ENCODE measurements at regions not wholly inside any gene's neighbourhood (a gene's known extent, or its start where the extent isn't known, plus 50 kb on each side); places are given as distances from the start of the nearest gene placed in this dataset.

- Histone ChIP-seq H3K9me3 (replicated peaks in 1 of 2; ENCODE audit: control insufficient read depth in 2 of 2, insufficient read depth in 1 of 2, low read depth in 1 of 2, low read length in 2 of 2) (peaks cover 0 to 5% of the 10 kb centered on the region in 2 donors), H3K4me3 (ENCODE audit: low read length in 2 of 2) (no peak overlapping the region), H3K36me3 (replicated peaks in 1 of 2; ENCODE audit: control insufficient read depth in 2 of 2, insufficient read depth in 2 of 2, low read length in 2 of 2) (no peaks in the 10 kb centered on the region), H2BK12ac (ENCODE audit: low read length) (no peak overlapping the region), H3K4me2 (ENCODE audit: insufficient read depth, low read length, poor library complexity, severe bottlenecking) (no peak overlapping the region), H3K23ac (ENCODE audit: low read depth, low read length, poor library complexity) (no peak overlapping the region), H3K9ac (ENCODE audit: low read depth, low read length, poor library complexity) (no peak overlapping the region), H4K8ac (ENCODE audit: low read depth, low read length) (no peak overlapping the region), H2BK5ac (ENCODE audit: low read length) (no peak overlapping the region), H2BK15ac (ENCODE audit: low read length) (no peak overlapping the region), H2AK5ac (ENCODE audit: low read depth, low read length) (no peak overlapping the region), H3K79me1 (ENCODE audit: low read depth, low read length) (no peaks in the 10 kb centered on the region), H3K4me1 (ENCODE audit: control insufficient read depth in 2 of 2, insufficient read depth in 1 of 2, low read depth in 1 of 2, low read length in 2 of 2) (no peaks in the 10 kb centered on the region), H3K18ac (ENCODE audit: low read length) (no peak overlapping the region), H2BK120ac (ENCODE audit: low read depth, low read length) (no peak overlapping the region), H2AFZ (ENCODE audit: low read length) (no peak overlapping the region), H4K91ac (ENCODE audit: low read depth, low read length, poor library complexity) (no peak overlapping the region), H3K4ac (ENCODE audit: low read length) (no peak overlapping the region), H3K14ac (ENCODE audit: low read length) (no peak overlapping the region), H3K27me3 (ENCODE audit: control insufficient read depth in 3 of 3, insufficient read depth in 3 of 3, low read depth in 1 of 3, low read length in 3 of 3) (peaks cover 0 to 2% (median 0%) of the 10 kb centered on the region in 3 experiments), H3K27ac (replicated peaks; ENCODE audit: low read length) (no peak overlapping the region)
- no CpG with 5 or more reads among the region's 4 CpGs for WGBS, 2 donors (ENCODE audit: extremely low coverage in 2 of 2, insufficient read length in 2 of 2, insufficient replicate concordance in 1 of 2)
- DNase-seq (ENCODE audit: low spot score): no peak
Observed at GRCh38 chr22:48037618-48038017, 1275.2 kb downstream of the TBC1D22A start.

- Histone ChIP-seq H3K79me1 (ENCODE audit: low read depth, low read length) (no peaks in the 10 kb centered on the region), H4K91ac (ENCODE audit: low read depth, low read length, poor library complexity) (no peak overlapping the region), H3K27me3 (ENCODE audit: control insufficient read depth in 3 of 3, insufficient read depth in 3 of 3, low read depth in 1 of 3, low read length in 3 of 3) (no peaks in the 10 kb centered on the region), H3K14ac (ENCODE audit: low read length) (no peak overlapping the region), H3K4me3 (ENCODE audit: low read length in 2 of 2) (no peak overlapping the region), H3K9me3 (replicated peaks in 1 of 2; ENCODE audit: control insufficient read depth in 2 of 2, insufficient read depth in 1 of 2, low read depth in 1 of 2, low read length in 2 of 2) (peaks cover 0 to 4% of the 10 kb centered on the region in 2 donors), H2BK12ac (ENCODE audit: low read length) (no peak overlapping the region), H3K9ac (ENCODE audit: low read depth, low read length, poor library complexity) (no peak overlapping the region), H4K8ac (ENCODE audit: low read depth, low read length) (no peak overlapping the region), H2AFZ (ENCODE audit: low read length) (no peak overlapping the region), H2BK120ac (ENCODE audit: low read depth, low read length) (no peak overlapping the region), H3K27ac (replicated peaks; ENCODE audit: low read length) (no peak overlapping the region), H3K36me3 (replicated peaks in 1 of 2; ENCODE audit: control insufficient read depth in 2 of 2, insufficient read depth in 2 of 2, low read length in 2 of 2) (no peaks in the 10 kb centered on the region), H2BK5ac (ENCODE audit: low read length) (no peak overlapping the region), H3K4me1 (ENCODE audit: control insufficient read depth in 2 of 2, insufficient read depth in 1 of 2, low read depth in 1 of 2, low read length in 2 of 2) (no peaks in the 10 kb centered on the region), H3K4ac (ENCODE audit: low read length) (no peak overlapping the region), H3K18ac (ENCODE audit: low read length) (no peak overlapping the region), H2BK15ac (ENCODE audit: low read length) (no peak overlapping the region), H3K23ac (ENCODE audit: low read depth, low read length, poor library complexity) (no peak overlapping the region), H3K4me2 (ENCODE audit: insufficient read depth, low read length, poor library complexity, severe bottlenecking) (no peak overlapping the region), H2AK5ac (ENCODE audit: low read depth, low read length) (no peak overlapping the region)
- WGBS, 2 donors (ENCODE audit: extremely low coverage in 2 of 2, insufficient read length in 2 of 2, insufficient replicate concordance in 1 of 2): no CpG with 5 or more reads among the region's 12 CpGs
- DNase-seq (ENCODE audit: low spot score): no peak
Observed at GRCh38 chr22:48035897-48036296, 1273.4 kb downstream of the TBC1D22A start.

GRCh38 chr22:48031589-48031988 lies 1269.1 kb downstream of the TBC1D22A start:
- H4K8ac ChIP-seq (ENCODE audit: low read depth, low read length): no peak overlapping the region
- no peak overlapping the region for H2AK5ac ChIP-seq (ENCODE audit: low read depth, low read length)
- no peaks in the 10 kb centered on the region for H3K9me3 ChIP-seq (replicated peaks in 1 of 2; ENCODE audit: control insufficient read depth in 2 of 2, insufficient read depth in 1 of 2, low read depth in 1 of 2, low read length in 2 of 2)
- H2AFZ ChIP-seq (ENCODE audit: low read length): no peak overlapping the region
- no peak overlapping the region for H2BK12ac ChIP-seq (ENCODE audit: low read length)
- no peaks in the 10 kb centered on the region for H3K4me1 ChIP-seq (ENCODE audit: control insufficient read depth in 2 of 2, insufficient read depth in 1 of 2, low read depth in 1 of 2, low read length in 2 of 2)
- H2BK120ac ChIP-seq (ENCODE audit: low read depth, low read length): no peak overlapping the region
- H3K18ac ChIP-seq (ENCODE audit: low read length): no peak overlapping the region
- DNase-seq (ENCODE audit: low spot score): no peak
- no peak overlapping the region for H3K4me2 ChIP-seq (ENCODE audit: insufficient read depth, low read length, poor library complexity, severe bottlenecking)
- H3K14ac ChIP-seq (ENCODE audit: low read length): no peak overlapping the region
- no peaks in the 10 kb centered on the region for H3K36me3 ChIP-seq (replicated peaks in 1 of 2; ENCODE audit: control insufficient read depth in 2 of 2, insufficient read depth in 2 of 2, low read length in 2 of 2)
- no peaks in the 10 kb centered on the region for H3K27me3 ChIP-seq (ENCODE audit: control insufficient read depth in 3 of 3, insufficient read depth in 3 of 3, low read depth in 1 of 3, low read length in 3 of 3)
- H3K9ac ChIP-seq (ENCODE audit: low read depth, low read length, poor library complexity): no peak overlapping the region
- WGBS, 2 donors (ENCODE audit: extremely low coverage in 2 of 2, insufficient read length in 2 of 2, insufficient replicate concordance in 1 of 2): no CpG with 5 or more reads among the region's 6 CpGs
- no peaks in the 10 kb centered on the region for H3K79me1 ChIP-seq (ENCODE audit: low read depth, low read length)
- H3K4ac ChIP-seq (ENCODE audit: low read length): no peak overlapping the region
- no peak overlapping the region for H4K91ac ChIP-seq (ENCODE audit: low read depth, low read length, poor library complexity)
- no peak overlapping the region for H2BK5ac ChIP-seq (ENCODE audit: low read length)
- H3K23ac ChIP-seq (ENCODE audit: low read depth, low read length, poor library complexity): no peak overlapping the region
- H2BK15ac ChIP-seq (ENCODE audit: low read length): no peak overlapping the region
- H3K27ac ChIP-seq (replicated peaks; ENCODE audit: low read length): no peak overlapping the region
- no peak overlapping the region for H3K4me3 ChIP-seq (ENCODE audit: low read length in 2 of 2)

GRCh38 chr22:48025096-48025495 lies 1262.6 kb downstream of the TBC1D22A start:
- H2BK120ac ChIP-seq (ENCODE audit: low read depth, low read length): no peak overlapping the region

More at GRCh38 chr22:48025096-48025495, 1262.6 kb downstream of the TBC1D22A start:
- Histone ChIP-seq H2BK15ac (ENCODE audit: low read length) (no peak overlapping the region), H4K8ac (ENCODE audit: low read depth, low read length) (no peak overlapping the region), H2AK5ac (ENCODE audit: low read depth, low read length) (no peak overlapping the region), H3K27me3 (ENCODE audit: control insufficient read depth in 3 of 3, insufficient read depth in 3 of 3, low read depth in 1 of 3, low read length in 3 of 3) (no peaks in the 10 kb centered on the region), H3K27ac (replicated peaks; ENCODE audit: low read length) (no peak overlapping the region), H3K79me1 (ENCODE audit: low read depth, low read length) (no peaks in the 10 kb centered on the region), H3K23ac (ENCODE audit: low read depth, low read length, poor library complexity) (no peak overlapping the region), H3K36me3 (replicated peaks in 1 of 2; ENCODE audit: control insufficient read depth in 2 of 2, insufficient read depth in 2 of 2, low read length in 2 of 2) (no peaks in the 10 kb centered on the region), H2BK5ac (ENCODE audit: low read length) (no peak overlapping the region), H3K4me2 (ENCODE audit: insufficient read depth, low read length, poor library complexity, severe bottlenecking) (peak overlapping the region; percentile 0), H3K4ac (ENCODE audit: low read length) (no peak overlapping the region), H4K91ac (ENCODE audit: low read depth, low read length, poor library complexity) (no peak overlapping the region), H3K9ac (ENCODE audit: low read depth, low read length, poor library complexity) (no peak overlapping the region), H2AFZ (ENCODE audit: low read length) (no peak overlapping the region), H3K18ac (ENCODE audit: low read length) (no peak overlapping the region), H3K14ac (ENCODE audit: low read length) (no peak overlapping the region), H3K4me3 (ENCODE audit: low read length in 2 of 2) (no peak overlapping the region), H3K9me3 (replicated peaks in 1 of 2; ENCODE audit: control insufficient read depth in 2 of 2, insufficient read depth in 1 of 2, low read depth in 1 of 2, low read length in 2 of 2) (peaks cover 5 to 6% of the 10 kb centered on the region in 2 donors), H3K4me1 (ENCODE audit: control insufficient read depth in 2 of 2, insufficient read depth in 1 of 2, low read depth in 1 of 2, low read length in 2 of 2) (peaks cover 0 to 2% of the 10 kb centered on the region in 2 donors), H2BK12ac (ENCODE audit: low read length) (no peak overlapping the region)
- DNase-seq (ENCODE audit: low spot score): no peak
- WGBS, 2 donors (ENCODE audit: extremely low coverage in 2 of 2, insufficient read length in 2 of 2, insufficient replicate concordance in 1 of 2): no CpG with 5 or more reads among the region's 2 CpGs
